HepG2 (cell line): ENCODE measurements at regions not wholly inside any gene's neighbourhood (a gene's known extent, or its start where the extent isn't known, plus 50 kb on each side); places are given as distances from the start of the nearest gene placed in this dataset.

Source experiments
- ATAC-seq: fragments of 200-7000 bp; cut with Tn5 transposase; 3 replicates; pipeline ENCODE4 v1.9.1; 2020; ENCODE audit warnings: mild to moderate bottlenecking, moderate library complexity
- BruUV-seq: library from RNA; stranded (reverse); fragments of 400-500 nt; replicated peaks from 2 replicates; lab custom pipeline; 2021; lab: Mats Ljungman, UMichigan
- CTCF ChIA-PET: fragments of 300-600 bp; formaldehyde crosslinking; extraction: SDS; loops from one replicate; lab custom pipeline; 2021; ENCODE audit warnings: low total read pairs, inconsistent platforms, low intra/inter-chr PET ratio; lab: Yijun Ruan, JAX
- POLR2A ChIA-PET: fragments of 350-600 bp; sonication (Branson Sonifier 250); formaldehyde crosslinking; loops from one replicate; lab custom pipeline; 2020; ENCODE audit warnings: antibody characterized with exemption, inconsistent platforms; lab: Yijun Ruan, JAX
- DNase-seq: peaks from one replicate; pipeline ENCODE4 v3.0.0-alpha.2; 2015; ENCODE audit warnings: low spot score
- FAIRE-seq: peaks from 3 replicates; lab custom pipeline; 2011; peaks lifted over from hg19 to GRCh38; lab: Jason Lieb, UNC
- H2AFZ ChIP-seq: one replicate; pipeline ENCODE4 v1.6.1; 2011; ENCODE audit warnings: low read length, inconsistent platforms
- H3K27ac ChIP-seq: fragments of 300-600 bp; 3 replicates; pipeline ENCODE4 v1.8.0; 2011; ENCODE audit warnings: mixed run types, mild to moderate bottlenecking, mixed read lengths, low read length, inconsistent platforms; ENCODE audit not compliant: insufficient read depth; ENCODE audit errors: extremely low read length
- H3K27me3 ChIP-seq, 2 experiments: fragments of 200-600 bp in 1 of 2; 2 replicates in 1 of 2; 3 replicates in 1 of 2; pipeline versions ENCODE4 v1.6.0 to v1.8.0; 2011; ENCODE audit warnings: low read length in 2 of 2, mild to moderate bottlenecking in 2 of 2, moderate library complexity in 2 of 2, inconsistent platforms in 1 of 2; ENCODE audit not compliant: insufficient read depth in 2 of 2, control insufficient read depth in 1 of 2
- H3K36me3 ChIP-seq, 2 experiments: fragments of 200-600 bp in 1 of 2; replicated peaks in 1 of 2; 2 replicates in 1 of 2; 3 replicates in 1 of 2; pipeline versions ENCODE4 v1.5.1 to v1.8.0; 2011; ENCODE audit warnings: low read length in 2 of 2, inconsistent platforms in 1 of 2; ENCODE audit not compliant: insufficient read depth in 2 of 2, control insufficient read depth in 1 of 2
- H3K4me1 ChIP-seq: 2 replicates; pipeline ENCODE4 v1.5.1; 2012; ENCODE audit warnings: low read length, inconsistent platforms; ENCODE audit not compliant: insufficient read depth
- H3K4me2 ChIP-seq: 2 replicates; pipeline ENCODE4 v1.6.0; 2011; ENCODE audit warnings: low read depth, low read length, inconsistent platforms
- H3K4me3 ChIP-seq, 3 experiments: fragments of 200-600 bp in 1 of 3; sonication (generic), shearing (Covaris generic) in 1 of 3; replicated peaks in 1 of 3; 2 replicates each; pipeline ENCODE4 v1.5.1; 2011 to 2016; ENCODE audit warnings: low read length in 3 of 3, inconsistent platforms in 2 of 3, low read depth in 2 of 3, mild to moderate bottlenecking in 2 of 3, control low read depth in 1 of 3, mixed read lengths in 1 of 3; ENCODE audit not compliant: insufficient read depth in 1 of 3
- H3K79me2 ChIP-seq: one replicate; pipeline ENCODE4 v1.6.1; 2011; ENCODE audit warnings: low read length, inconsistent platforms; ENCODE audit not compliant: insufficient read depth
- H3K9ac ChIP-seq: 2 replicates; pipeline ENCODE4 v1.6.0; 2011; ENCODE audit warnings: mild to moderate bottlenecking, low read depth, low read length, inconsistent platforms; ENCODE audit not compliant: insufficient read depth
- H3K9me3 ChIP-seq: 2 replicates; pipeline ENCODE4 v1.5.1; 2012; ENCODE audit warnings: mild to moderate bottlenecking, low read length
- H4K20me1 ChIP-seq: 2 replicates; pipeline ENCODE4 v1.6.0; 2011; ENCODE audit warnings: inconsistent platforms, mild to moderate bottlenecking, low read length, moderate library complexity; ENCODE audit not compliant: insufficient read depth
- CBX1 ChIP-seq: IDR thresholded peaks from one replicate; pipeline ENCODE4 v1.6.1; 2016; ENCODE audit warnings: antibody characterized with exemption, low read depth
- CCAR2 ChIP-seq: fragments of 200-400 bp; formaldehyde crosslinking; optimal IDR thresholded peaks from 2 replicates; pipeline ENCODE3; 2018; ENCODE audit warnings: low read depth, mild to moderate bottlenecking, low read length, moderate library complexity
- GATAD2A ChIP-seq: IDR thresholded peaks from 2 replicates; pipeline ENCODE4 v1.6.1; 2016
- GZF1 ChIP-seq: sonication (generic); formaldehyde crosslinking; IDR thresholded peaks from 2 replicates; pipeline ENCODE4 v1.5.1; 2020; ENCODE audit warnings: mild to moderate bottlenecking, missing genetic modification reagents
- HNRNPL ChIP-seq: fragments of 200-400 bp; formaldehyde crosslinking; IDR thresholded peaks from 2 replicates; pipeline ENCODE4 v1.6.1; 2017; ENCODE audit warnings: mild to moderate bottlenecking, low read depth, low read length
- MAFG ChIP-seq: sonication (generic); formaldehyde crosslinking; IDR thresholded peaks from 2 replicates; pipeline ENCODE4 v1.5.1; 2020; ENCODE audit warnings: mild to moderate bottlenecking, missing genetic modification reagents
- MYNN ChIP-seq: sonication (generic); formaldehyde crosslinking; IDR thresholded peaks from 2 replicates; pipeline ENCODE4 v1.4.0; 2020; ENCODE audit warnings: mild to moderate bottlenecking, low read depth, missing genetic modification reagents
- ZC3H4 ChIP-seq: sonication (generic); formaldehyde crosslinking; IDR thresholded peaks from 2 replicates; pipeline ENCODE4 v1.4.0; 2020; ENCODE audit warnings: missing genetic modification reagents, borderline replicate concordance
- ZNF451 ChIP-seq: sonication (generic); formaldehyde crosslinking; IDR thresholded peaks from 2 replicates; pipeline ENCODE4 v1.5.0; 2020; ENCODE audit warnings: mild to moderate bottlenecking, missing genetic modification reagents
- ZNF572 ChIP-seq: sonication (generic); formaldehyde crosslinking; IDR thresholded peaks from 2 replicates; pipeline ENCODE4 v1.5.1; 2020; ENCODE audit warnings: mild to moderate bottlenecking, missing genetic modification reagents
- WGBS: methylation state at CpG from one replicate; pipeline ENCODE4 v1.1.6; 2017; ENCODE audit warnings: low lambda C conversion rate; 5-methylcytosine and 5-hydroxymethylcytosine counted together
- in situ Hi-C: cut with HindIII; loops from 2 replicates; pipeline ENCODE4 v1.10.0; 2017; ENCODE audit warnings: low pct_unique_long_range_greater_than_20kb; ENCODE audit not compliant: extremely low pct_ligation_motif_present
- intact Hi-C: fragments of 100-400 bp; cut with micrococcal nuclease; formaldehyde crosslinking; loops from one replicate; pipeline ENCODE4 v1.10.0; 2022; ENCODE audit not compliant: unreplicated experiment
- TF ChIP-seq, protein P1 (sequence below): sonication (generic); formaldehyde crosslinking; IDR thresholded peaks from 2 replicates; pipeline ENCODE4 v1.4.0; 2020; ENCODE audit warnings: mild to moderate bottlenecking, missing genetic modification reagents, borderline replicate concordance
- TF ChIP-seq, protein P2 (sequence below): sonication (generic); formaldehyde crosslinking; IDR thresholded peaks from 2 replicates; pipeline ENCODE4 v1.4.0; 2020; ENCODE audit warnings: missing genetic modification reagents, borderline replicate concordance
- TF ChIP-seq, protein P3 (sequence below): IDR thresholded peaks from 2 replicates; pipeline ENCODE4 v1.6.1; 2018; ENCODE audit warnings: missing genetic modification reagents

DNA sequence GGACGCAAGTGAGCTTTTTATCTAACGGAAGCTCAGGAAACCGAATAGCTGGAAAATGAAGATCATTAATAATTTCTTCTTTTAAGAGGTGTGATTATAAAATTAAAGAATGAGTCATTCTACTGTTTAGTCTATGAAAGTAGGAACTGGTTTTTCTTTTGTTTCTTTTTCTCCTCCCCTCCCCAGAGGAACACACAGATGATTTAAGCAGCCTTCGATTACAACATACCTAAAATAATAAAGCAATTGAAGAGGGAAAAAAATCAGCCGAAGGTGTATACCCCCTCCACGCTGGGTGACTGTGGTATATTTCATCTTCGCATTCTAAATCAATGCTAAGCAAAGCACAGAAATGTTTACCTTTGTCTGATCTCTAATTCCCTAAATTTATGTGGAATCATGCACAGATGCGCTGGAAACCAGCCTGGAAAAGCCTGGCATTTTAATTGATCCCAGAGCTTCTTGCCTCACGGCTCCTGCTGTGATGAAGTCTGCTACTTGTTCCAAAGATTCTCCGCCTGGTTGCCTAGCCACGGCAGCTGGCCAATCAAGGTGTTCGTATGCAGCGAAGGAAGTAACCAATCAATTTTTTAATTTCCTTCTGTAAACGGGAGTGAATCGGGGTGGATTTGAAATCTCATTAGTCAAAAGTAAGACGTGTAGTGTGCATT is 133.9 kb downstream of the FANCF start:
- Histone ChIP-seq H3K9ac (no peak overlapping the region), H3K27ac (no peak overlapping the region), H3K9me3 (no peaks in the 10 kb centered on the region), H3K27me3 (no peaks in the 10 kb centered on the region), H3K36me3 (no peaks in the 10 kb centered on the region), H3K4me2 (no peak overlapping the region)
- DNase-seq (no peak), ATAC-seq (no peak)
- no peak for TF ChIP-seq GATAD2A (CRISPR knock-in tag)
- TF ChIP-seq MYNN: no peak
- no peak for TF ChIP-seq ZC3H4 (CRISPR knock-in tag)
- no peak for TF ChIP-seq ZNF451 (CRISPR knock-in tag)
- TF ChIP-seq MAFG (CRISPR knock-in tag): no peak
- TF ChIP-seq, protein P1, sequence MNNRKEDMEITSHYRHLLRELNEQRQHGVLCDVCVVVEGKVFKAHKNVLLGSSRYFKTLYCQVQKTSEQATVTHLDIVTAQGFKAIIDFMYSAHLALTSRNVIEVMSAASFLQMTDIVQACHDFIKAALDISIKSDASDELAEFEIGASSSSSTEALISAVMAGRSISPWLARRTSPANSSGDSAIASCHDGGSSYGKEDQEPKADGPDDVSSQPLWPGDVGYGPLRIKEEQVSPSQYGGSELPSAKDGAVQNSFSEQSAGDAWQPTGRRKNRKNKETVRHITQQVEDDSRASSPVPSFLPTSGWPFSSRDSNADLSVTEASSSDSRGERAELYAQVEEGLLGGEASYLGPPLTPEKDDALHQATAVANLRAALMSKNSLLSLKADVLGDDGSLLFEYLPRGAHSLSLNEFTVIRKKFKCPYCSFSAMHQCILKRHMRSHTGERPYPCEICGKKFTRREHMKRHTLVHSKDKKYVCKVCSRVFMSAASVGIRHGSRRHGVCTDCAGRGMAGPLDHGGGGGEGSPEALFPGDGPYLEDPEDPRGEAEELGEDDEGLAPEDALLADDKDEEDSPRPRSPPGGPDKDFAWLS (CRISPR knock-in tag): no peak
- TF ChIP-seq ZNF572 (CRISPR knock-in tag): no peak
- TF ChIP-seq GZF1: no peak
- TF ChIP-seq, protein P2, sequence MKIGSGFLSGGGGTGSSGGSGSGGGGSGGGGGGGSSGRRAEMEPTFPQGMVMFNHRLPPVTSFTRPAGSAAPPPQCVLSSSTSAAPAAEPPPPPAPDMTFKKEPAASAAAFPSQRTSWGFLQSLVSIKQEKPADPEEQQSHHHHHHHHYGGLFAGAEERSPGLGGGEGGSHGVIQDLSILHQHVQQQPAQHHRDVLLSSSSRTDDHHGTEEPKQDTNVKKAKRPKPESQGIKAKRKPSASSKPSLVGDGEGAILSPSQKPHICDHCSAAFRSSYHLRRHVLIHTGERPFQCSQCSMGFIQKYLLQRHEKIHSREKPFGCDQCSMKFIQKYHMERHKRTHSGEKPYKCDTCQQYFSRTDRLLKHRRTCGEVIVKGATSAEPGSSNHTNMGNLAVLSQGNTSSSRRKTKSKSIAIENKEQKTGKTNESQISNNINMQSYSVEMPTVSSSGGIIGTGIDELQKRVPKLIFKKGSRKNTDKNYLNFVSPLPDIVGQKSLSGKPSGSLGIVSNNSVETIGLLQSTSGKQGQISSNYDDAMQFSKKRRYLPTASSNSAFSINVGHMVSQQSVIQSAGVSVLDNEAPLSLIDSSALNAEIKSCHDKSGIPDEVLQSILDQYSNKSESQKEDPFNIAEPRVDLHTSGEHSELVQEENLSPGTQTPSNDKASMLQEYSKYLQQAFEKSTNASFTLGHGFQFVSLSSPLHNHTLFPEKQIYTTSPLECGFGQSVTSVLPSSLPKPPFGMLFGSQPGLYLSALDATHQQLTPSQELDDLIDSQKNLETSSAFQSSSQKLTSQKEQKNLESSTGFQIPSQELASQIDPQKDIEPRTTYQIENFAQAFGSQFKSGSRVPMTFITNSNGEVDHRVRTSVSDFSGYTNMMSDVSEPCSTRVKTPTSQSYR (CRISPR knock-in tag): no peak
- no peak for TF ChIP-seq CBX1
- TF ChIP-seq HNRNPL: no peak
- TF ChIP-seq, protein P3, sequence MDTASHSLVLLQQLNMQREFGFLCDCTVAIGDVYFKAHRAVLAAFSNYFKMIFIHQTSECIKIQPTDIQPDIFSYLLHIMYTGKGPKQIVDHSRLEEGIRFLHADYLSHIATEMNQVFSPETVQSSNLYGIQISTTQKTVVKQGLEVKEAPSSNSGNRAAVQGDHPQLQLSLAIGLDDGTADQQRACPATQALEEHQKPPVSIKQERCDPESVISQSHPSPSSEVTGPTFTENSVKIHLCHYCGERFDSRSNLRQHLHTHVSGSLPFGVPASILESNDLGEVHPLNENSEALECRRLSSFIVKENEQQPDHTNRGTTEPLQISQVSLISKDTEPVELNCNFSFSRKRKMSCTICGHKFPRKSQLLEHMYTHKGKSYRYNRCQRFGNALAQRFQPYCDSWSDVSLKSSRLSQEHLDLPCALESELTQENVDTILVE (CRISPR knock-in tag): no peak
- TF ChIP-seq CCAR2: no peak
- TF ChIP-seq, all 625 proteins: peak for 0
- no peaks in the 10 kb centered on the region for H3K4me1 ChIP-seq
- no peaks in the 10 kb centered on the region for H3K79me2 ChIP-seq
- no peak overlapping the region for H3K4me3 ChIP-seq
- ChIA-PET POLR2A (no interaction called here), CTCF (no interaction called here)
- in situ Hi-C loops (no loop called here), intact Hi-C loops (no loop called here)
- WGBS: 21% methylated on average over 16 of the region's 16 CpGs
- H4K20me1 ChIP-seq: no peaks in the 10 kb centered on the region
- BruUV-seq: no TSS peak
- no peak overlapping the region for H2AFZ ChIP-seq
- FAIRE-seq: no peak
